Tibial nerve (tissue), 4 donors: ENCODE measurements at regions not wholly inside any gene's neighbourhood (a gene's known extent, or its start where the extent isn't known, plus 50 kb on each side); places are given as distances from the start of the nearest gene placed in this dataset.

Source experiments
- EP300 ChIP-seq, 2 donors: sonication (generic); formaldehyde crosslinking; IDR thresholded peaks; one replicate each; pipeline ENCODE4 v1.6.1; 2017; ENCODE audit warnings: antibody characterized with exemption in 2 of 2, mild to moderate bottlenecking in 1 of 2
- POLR2A ChIP-seq, 2 donors: fragments of 450-650 bp; IDR thresholded peaks; one replicate each; pipeline ENCODE4 v1.6.1; 2017; ENCODE audit warnings: antibody characterized with exemption in 2 of 2, mild to moderate bottlenecking in 2 of 2, moderate library complexity in 2 of 2
- TF ChIP-seq, protein P1 (sequence below), 5 experiments: fragments of 200-600 bp in 3 of 5; fragments of 450-650 bp in 2 of 5; sonication (generic) in 3 of 5; IDR thresholded peaks; one replicate each; pipeline ENCODE4 v1.5.1; 2016 to 2019; ENCODE audit warnings: antibody characterized with exemption in 5 of 5, mild to moderate bottlenecking in 3 of 5, moderate library complexity in 2 of 5

DNA sequence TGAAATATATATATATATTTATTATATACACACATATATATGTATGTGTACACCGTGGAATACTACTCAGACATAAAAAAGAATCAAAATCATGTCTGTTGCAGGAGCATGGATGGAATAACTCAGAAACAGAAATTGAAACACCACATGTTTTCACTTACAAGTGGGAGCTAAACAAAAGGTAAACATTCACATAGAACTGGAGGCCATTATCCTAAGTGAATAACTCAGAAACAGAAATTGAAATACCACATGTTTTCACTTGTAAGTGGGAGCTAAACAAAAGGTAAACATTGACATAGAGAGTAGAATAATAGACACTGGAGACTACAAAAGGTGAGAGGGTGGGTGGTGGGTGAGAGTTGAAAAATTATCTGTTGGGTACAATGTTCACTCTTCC, 171.5 kb upstream of the GOLIM4 start:
- TF ChIP-seq, protein P1, sequence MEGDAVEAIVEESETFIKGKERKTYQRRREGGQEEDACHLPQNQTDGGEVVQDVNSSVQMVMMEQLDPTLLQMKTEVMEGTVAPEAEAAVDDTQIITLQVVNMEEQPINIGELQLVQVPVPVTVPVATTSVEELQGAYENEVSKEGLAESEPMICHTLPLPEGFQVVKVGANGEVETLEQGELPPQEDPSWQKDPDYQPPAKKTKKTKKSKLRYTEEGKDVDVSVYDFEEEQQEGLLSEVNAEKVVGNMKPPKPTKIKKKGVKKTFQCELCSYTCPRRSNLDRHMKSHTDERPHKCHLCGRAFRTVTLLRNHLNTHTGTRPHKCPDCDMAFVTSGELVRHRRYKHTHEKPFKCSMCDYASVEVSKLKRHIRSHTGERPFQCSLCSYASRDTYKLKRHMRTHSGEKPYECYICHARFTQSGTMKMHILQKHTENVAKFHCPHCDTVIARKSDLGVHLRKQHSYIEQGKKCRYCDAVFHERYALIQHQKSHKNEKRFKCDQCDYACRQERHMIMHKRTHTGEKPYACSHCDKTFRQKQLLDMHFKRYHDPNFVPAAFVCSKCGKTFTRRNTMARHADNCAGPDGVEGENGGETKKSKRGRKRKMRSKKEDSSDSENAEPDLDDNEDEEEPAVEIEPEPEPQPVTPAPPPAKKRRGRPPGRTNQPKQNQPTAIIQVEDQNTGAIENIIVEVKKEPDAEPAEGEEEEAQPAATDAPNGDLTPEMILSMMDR (IDR thresholded peaks at IDR 0.05): no peak
- TF ChIP-seq POLR2A (IDR thresholded peaks at IDR 0.05) (no peak), EP300 (IDR thresholded peaks at IDR 0.05) (no peak)
